NCI-H526 treated with DMSO at 0.1 percent for 48 hours (cell line): ENCODE measurements at regions not wholly inside any gene's neighbourhood (a gene's known extent, or its start where the extent isn't known, plus 50 kb on each side); places are given as distances from the start of the nearest gene placed in this dataset.
"Not testable (repeated sequence)": the region's sequence is repeated elsewhere in the genome, so short reads cannot be mapped to it uniquely, and the experiment has no call there.

Experiments
- DNase-seq: peaks from one replicate; lab custom pipeline; 2025; lab: John Stamatoyannopoulos, UW

DNA sequence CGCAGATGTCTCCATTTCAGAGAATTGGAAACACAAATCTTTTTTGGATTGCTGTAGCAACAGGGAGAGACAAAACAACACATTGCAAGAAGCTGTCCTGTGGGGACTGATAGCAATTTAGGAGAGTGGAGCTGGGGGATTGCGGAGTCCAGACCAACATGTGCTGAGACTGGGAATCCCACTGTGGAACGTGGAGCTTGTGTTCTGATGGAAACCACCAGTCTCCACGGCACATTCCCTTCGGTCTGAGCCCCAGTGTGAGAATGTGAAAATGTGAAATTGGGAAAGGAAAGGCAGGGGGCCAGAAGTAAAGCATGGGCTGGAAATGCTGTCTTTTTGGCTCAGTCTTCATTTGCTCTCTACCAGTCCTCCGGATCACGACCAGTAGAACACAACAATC lies 348.8 kb upstream of the TNC start:
- DNase-seq: no peak

GRCh38 chr9:115469841-115470240 lies 351.9 kb upstream of the TNC start:
- DNase-seq: no peak

GRCh38 chr9:115473032-115473431 lies 355.1 kb upstream of the TNC start:
- not testable (repeated sequence) for DNase-seq

GRCh38 chr9:115481769-115482168 lies 363.8 kb upstream of the TNC start:
- no peak for DNase-seq

- DNase-seq: no peak
These were observed 364.8 kb upstream of the TNC start for GRCh38 chr9:115482747-115483146.

DNA sequence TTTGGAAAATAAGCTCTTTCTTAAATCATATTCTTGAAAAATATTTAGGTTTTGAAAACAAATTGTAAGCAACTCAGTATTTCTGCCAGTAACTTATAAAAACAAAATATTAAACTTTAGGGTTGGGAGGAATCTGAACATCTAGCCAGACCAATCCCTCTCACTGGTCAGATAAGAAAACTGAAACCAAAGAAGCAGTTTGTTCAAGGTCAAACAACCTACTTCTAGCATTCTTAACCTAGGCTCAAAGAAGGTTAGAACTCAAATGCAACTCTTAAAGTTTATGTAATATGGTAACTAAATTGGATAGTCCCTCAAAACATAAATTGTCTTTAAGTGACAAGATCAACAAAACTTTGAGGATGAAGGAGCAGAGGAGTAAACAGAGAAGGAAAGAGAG lies 374.9 kb upstream of the TNC start:
- no peak for DNase-seq

DNA sequence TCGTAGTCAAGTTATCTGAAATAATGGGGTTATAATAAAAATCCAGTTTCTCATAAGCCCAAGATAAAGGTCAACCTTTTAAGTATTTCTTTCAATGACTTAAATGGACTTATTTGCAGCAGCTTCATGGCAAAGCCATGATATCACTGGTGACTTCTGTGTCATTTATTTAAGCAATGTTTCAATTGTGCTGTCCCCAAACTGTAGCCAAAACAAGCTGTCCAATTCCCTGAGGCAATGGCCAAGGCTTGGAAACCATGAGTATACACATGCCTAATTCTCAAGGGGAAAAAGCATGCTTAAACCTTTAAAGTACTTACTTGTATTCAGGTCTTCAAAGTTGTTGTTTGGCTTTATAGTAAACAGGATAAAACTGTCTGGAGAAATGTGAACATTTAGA lies 376.4 kb upstream of the TNC start:
- no peak for DNase-seq

DNA sequence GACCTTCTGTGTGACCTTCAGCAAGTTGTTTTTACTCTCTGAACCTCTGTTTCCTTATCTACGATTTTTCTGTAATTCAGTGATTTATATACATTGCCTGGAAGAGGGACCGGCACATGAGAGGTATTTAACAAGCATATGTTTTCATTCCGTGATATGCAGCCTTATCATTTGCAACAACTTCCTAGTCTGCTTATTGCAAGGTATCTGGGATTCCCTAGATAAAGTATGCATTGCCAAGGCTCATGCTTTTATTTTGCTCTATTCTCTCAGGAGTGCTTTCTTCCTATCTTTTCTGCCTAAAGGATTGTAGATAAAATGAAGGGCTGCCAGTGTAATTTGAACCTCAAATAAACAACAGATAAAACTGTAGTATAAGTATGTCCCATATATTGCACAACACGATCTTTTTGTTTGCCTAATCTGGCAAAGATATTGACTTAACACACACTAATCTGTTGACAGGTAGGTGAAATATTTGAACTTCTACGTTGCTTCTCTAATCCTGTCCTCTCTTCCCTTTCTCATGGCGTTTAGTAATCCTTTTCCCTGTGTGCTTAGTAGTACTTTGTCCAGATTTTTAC lies 377.2 kb upstream of the TNC start:
- DNase-seq: no peak

DNA sequence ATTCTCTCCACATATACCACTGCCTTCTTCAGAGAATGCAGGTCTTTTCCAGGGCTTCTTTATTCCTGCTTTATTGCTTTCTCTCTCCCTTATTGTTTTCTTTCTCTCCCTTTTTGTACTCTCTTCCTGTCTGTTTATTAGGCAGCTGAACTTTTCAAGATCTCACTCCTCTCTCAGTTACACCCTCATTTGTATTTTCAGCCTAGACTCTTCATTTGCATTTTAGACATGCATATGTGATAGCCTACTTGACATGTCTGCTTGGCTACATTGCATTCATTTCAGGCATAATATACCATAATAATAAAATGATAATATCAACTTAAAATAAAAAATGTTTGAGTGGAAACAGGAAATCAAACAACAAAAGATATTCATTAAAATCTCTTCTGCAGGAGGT lies 377.9 kb upstream of the TNC start:
- peak; percentile 43 for DNase-seq

GRCh38 chr9:115498303-115498702 lies 380.3 kb upstream of the TNC start:
- no peak for DNase-seq

- DNase-seq: no peak
These were observed 389.2 kb upstream of the TNC start for GRCh38 chr9:115507148-115507547.

- no peak for DNase-seq
These were observed 395.2 kb upstream of the TNC start for GRCh38 chr9:115513148-115513547.

- DNase-seq: no peak
These were observed 396.5 kb upstream of the TNC start for GRCh38 chr9:115514454-115514853.

DNA sequence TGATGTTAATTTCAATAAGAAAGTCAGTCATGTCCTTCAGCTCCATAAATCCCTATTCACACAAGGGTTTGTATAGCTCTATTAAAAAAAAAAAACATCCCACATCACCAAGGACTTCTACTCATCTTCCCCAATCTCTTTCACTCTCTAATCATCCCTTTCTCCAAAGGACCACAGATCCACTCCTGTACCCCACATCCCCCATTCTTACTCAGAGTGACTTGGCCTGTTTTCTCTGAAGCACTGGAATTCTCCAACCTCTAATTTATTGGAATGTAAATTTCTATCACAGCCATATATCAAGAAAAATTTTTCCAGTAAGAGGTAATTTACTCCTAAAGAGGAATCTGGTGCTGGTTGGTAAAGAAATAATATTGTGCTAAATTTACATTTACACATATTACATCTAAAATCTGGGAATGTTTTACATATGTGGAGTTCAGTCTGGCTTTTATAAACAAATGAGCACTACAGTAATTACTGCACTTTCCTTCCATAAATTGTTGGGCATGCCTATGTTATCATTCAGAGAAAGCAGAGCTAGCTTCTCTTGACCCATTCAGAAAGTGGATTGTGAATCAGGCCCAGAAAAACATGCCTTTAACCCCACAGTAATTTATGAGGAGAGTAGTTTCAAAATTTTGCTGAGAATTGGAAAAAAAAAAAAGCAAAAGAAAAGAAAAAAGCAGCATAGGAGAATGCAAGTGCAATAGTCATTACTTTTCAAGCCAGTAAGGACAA lies 399.5 kb upstream of the TNC start:
- no peak for DNase-seq

DNA sequence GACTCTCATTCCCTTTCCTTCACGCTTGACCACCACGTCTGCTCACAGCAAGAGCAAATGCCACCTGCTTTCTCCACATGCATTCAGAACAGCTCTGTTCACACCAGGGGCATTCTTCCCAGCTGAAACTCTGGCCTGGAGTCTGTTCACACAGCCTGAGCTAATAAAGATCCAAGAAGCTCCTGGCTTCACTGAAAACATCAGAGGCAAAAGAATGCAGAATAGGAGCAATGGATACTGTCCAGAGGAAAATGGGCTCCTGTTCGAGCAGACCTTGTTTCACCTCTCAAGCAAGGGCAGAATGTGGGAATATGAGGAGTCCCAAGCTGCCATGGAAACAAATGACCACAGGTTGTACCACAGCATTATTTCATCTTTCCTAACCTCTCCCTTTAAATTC lies 402.7 kb upstream of the TNC start:
- DNase-seq: no peak

DNA sequence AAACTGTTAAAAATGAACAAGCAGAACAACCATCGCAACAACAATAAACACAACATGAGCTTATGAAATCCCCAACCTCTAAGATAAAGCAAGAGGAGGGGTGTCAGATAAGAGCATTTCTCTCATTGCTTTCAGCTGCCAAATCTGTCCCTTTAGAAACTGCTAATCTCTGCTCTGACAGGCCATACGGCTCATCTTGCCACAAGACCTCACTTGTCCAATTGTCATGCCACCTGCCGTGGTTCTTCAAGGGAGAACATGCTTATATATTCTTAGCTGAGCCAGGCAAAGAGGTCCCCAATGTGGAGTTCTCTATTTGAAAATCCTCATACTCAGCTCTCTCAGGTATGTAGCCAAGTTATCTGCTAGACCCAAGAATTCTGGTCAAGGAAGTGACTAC lies 405.0 kb upstream of the TNC start:
- no peak for DNase-seq

- DNase-seq: peak; percentile 24
These were observed 406.6 kb upstream of the TNC start for GRCh38 chr9:115524453-115525059.

DNA sequence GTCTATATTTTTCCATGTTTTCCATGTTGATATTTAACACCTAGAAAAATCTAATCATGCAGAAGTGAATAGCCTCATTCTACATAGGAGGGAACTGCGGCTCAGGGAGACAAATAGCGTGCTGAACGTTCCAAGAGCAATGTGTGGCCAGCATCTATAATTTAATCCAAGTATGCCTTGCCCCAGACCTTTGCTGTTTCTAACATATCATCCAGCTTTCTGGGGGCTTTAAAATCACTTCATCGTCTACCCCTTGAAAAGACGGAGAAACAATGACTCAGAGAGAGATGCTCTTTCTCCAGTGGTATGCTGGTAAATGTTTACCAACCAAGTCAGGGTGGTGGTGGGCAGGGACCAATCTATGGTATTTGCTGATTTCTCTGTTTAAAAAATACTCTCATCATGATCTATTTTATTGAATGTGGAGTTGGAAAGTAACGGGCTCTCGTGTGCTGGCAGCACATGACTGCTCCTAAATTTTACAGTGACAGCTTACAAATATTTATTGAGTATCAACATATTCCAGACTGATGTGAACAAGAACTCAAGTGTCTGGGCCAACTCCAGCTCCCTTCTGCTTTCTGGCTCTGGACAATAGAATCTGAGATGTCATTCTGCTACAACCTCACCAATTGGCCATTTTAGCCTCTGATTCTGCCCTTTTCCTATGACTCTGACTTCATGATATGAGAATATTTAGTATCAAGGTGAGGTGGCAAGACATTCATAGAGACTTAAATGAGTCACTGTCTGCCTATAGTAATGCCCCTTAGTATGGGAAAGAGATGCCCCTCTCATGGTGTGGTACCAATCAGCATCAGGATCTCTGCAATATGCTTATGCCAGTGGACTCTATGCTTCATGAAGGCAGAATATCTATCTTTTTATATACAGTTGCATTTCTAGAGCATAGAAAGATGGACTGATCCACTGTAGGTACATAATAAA lies 407.4 kb upstream of the TNC start:
- DNase-seq: no peak

DNA sequence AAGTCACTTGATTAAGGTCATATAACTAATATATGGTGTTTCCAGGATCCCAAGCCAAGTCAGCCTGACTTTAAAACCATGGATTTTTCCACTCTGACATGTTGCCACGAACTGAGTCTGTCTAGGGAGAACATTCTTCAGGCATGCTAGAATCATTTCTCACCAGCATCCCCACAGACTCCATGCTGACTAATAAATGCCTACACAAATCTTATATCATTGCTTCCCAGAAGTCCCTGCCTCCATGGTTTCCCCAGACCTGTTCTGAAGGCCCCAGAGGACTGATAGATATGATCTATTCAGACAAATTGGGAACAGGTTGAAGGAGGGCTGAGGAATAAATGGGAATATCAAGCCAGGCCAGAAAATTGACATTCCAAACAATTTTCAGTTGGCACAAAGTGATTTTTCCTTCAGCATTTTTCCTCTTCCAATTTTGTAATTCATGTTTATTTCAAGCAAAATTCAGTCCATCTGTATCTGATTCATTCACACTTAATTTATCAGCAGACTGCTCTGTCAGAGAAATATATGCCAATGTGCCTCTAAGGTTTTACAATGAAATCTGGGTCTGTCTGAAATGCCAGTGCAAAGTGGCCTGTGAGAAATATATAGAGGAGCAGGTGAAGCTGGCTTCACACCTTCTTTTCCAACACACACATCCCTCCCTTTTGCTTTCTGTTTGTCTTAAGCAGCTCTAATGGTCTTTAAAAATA lies 413.6 kb upstream of the TNC start:
- DNase-seq: no peak

- DNase-seq: no peak
These were observed 415.6 kb upstream of the TNC start for GRCh38 chr9:115533511-115533910.

GRCh38 chr9:115540091-115540490 lies 422.1 kb upstream of the TNC start:
- no peak for DNase-seq

- no peak for DNase-seq
These were observed 425.6 kb upstream of the TNC start for GRCh38 chr9:115543511-115543910.
